ENCODE measurements at regions not wholly inside any gene's neighbourhood (a gene's known extent, or its start where the extent isn't known, plus 50 kb on each side); places are given as distances from the start of the nearest gene placed in this dataset.

DNA sequence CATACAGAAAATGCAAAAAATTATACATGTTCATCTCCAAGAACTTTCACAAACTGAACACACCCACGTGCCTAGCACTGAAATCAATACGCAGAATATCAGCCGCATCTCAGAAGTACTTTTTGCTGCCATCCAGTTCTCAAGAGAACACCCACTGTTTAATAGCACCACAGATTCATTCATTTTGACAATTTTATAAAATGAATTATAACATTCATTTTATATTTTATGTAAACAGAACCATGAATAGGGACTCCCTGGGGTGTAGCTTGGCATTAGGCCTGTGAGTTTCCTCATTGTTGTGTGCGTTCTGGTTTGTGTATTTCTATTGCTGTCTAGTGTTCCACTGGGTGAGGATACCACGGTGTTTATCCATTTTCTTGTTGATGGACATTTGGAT is 77.3 kb upstream of the PIP4K2A start:
- H3K9me3 Mint-ChIP-seq (ENCODE audit: unreplicated experiment) = peaks cover 10% of the 10 kb centered on the region
- H3K4me3 Mint-ChIP-seq (ENCODE audit: unreplicated experiment) = no peak overlapping the region
- no peak overlapping the region for H3K27ac Mint-ChIP-seq (ENCODE audit: unreplicated experiment)
- H3K4me1 ChIP-seq = no peaks in the 10 kb centered on the region
- no TSS peak for BruUV-seq (replicated peaks)
- no peak overlapping the region for H3K4me3 ChIP-seq (ENCODE audit: low read depth, low read length)
- H3K27me3 ChIP-seq (replicated peaks; ENCODE audit: control insufficient read depth, insufficient read depth, low read length) = no peaks in the 10 kb centered on the region
- H3K36me3 ChIP-seq (ENCODE audit: control insufficient read depth, insufficient read depth, low read length) = no peaks in the 10 kb centered on the region
- no peaks in the 10 kb centered on the region for H3K36me3 Mint-ChIP-seq (ENCODE audit: insufficient read depth, unreplicated experiment)
- POLR2A ChIA-PET = no interaction called here
- CTCF ChIA-PET = no interaction called here
- TF ChIP-seq, protein P1, sequence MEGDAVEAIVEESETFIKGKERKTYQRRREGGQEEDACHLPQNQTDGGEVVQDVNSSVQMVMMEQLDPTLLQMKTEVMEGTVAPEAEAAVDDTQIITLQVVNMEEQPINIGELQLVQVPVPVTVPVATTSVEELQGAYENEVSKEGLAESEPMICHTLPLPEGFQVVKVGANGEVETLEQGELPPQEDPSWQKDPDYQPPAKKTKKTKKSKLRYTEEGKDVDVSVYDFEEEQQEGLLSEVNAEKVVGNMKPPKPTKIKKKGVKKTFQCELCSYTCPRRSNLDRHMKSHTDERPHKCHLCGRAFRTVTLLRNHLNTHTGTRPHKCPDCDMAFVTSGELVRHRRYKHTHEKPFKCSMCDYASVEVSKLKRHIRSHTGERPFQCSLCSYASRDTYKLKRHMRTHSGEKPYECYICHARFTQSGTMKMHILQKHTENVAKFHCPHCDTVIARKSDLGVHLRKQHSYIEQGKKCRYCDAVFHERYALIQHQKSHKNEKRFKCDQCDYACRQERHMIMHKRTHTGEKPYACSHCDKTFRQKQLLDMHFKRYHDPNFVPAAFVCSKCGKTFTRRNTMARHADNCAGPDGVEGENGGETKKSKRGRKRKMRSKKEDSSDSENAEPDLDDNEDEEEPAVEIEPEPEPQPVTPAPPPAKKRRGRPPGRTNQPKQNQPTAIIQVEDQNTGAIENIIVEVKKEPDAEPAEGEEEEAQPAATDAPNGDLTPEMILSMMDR (IDR thresholded peaks at IDR 0.05; ENCODE audit: insufficient read depth in 1 of 2, low read depth in 1 of 2, low read length in 1 of 2, severe bottlenecking in 1 of 2, unreplicated experiment in 1 of 2) = no peak
- H3K4me1 Mint-ChIP-seq (ENCODE audit: low read depth, unreplicated experiment) = no peaks in the 10 kb centered on the region
- peaks cover 14% of the 10 kb centered on the region; the same call in 1 of the 2 replicates for H3K9me3 ChIP-seq
- no peaks in the 10 kb centered on the region for H3K27me3 Mint-ChIP-seq (ENCODE audit: insufficient read depth, unreplicated experiment)
- intact Hi-C loops (cut with micrococcal nuclease; ENCODE audit: unreplicated experiment) = no loop called here
- no peak for DNase-seq

DNA sequence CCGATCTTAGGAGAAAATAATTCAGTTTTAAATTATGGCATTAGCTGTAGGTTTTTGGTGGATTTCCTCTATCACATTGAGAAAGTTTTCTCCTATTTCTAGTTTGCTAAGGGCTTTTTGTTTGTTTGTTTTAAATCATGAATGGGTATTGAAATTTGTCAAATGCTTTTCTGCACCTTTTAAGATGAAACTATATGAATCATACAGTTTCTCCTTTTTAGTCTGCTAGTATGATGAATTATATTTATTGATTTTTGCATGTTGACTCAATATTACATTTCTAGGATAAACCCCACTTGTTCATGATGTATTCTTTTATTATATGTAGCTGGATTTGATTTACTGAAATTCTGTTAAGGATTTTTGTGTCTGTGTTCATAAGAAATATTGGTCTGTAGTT is 70.3 kb upstream of the PIP4K2A start:
- Mint-ChIP-seq H3K4me1 (ENCODE audit: low read depth, unreplicated experiment) (peaks cover 7% of the 10 kb centered on the region), H3K27me3 (ENCODE audit: insufficient read depth, unreplicated experiment) (no peaks in the 10 kb centered on the region), H3K9me3 (ENCODE audit: unreplicated experiment) (peaks cover 6% of the 10 kb centered on the region), H3K36me3 (ENCODE audit: insufficient read depth, unreplicated experiment) (no peaks in the 10 kb centered on the region), H3K27ac (ENCODE audit: unreplicated experiment) (no peak overlapping the region), H3K4me3 (ENCODE audit: unreplicated experiment) (no peak overlapping the region)
- H3K4me1 ChIP-seq = no peaks in the 10 kb centered on the region; the same call in 1 of the 2 replicates
- no peaks in the 10 kb centered on the region for H3K36me3 ChIP-seq (ENCODE audit: control insufficient read depth, insufficient read depth, low read length)
- no peak overlapping the region for H3K4me3 ChIP-seq (ENCODE audit: low read depth, low read length)
- no TSS peak for BruUV-seq (replicated peaks)
- DNase-seq = no peak
- ChIA-PET POLR2A (no interaction called here), CTCF (no interaction called here)
- H3K27me3 ChIP-seq (replicated peaks; ENCODE audit: control insufficient read depth, insufficient read depth, low read length) = no peaks in the 10 kb centered on the region
- TF ChIP-seq, protein P1 (IDR thresholded peaks at IDR 0.05; ENCODE audit: insufficient read depth in 1 of 2, low read depth in 1 of 2, low read length in 1 of 2, severe bottlenecking in 1 of 2, unreplicated experiment in 1 of 2) = no peak
- intact Hi-C loops (cut with micrococcal nuclease; ENCODE audit: unreplicated experiment) = no loop called here
- peaks cover 3% of the 10 kb centered on the region; the same call in 1 of the 2 replicates for H3K9me3 ChIP-seq

DNA sequence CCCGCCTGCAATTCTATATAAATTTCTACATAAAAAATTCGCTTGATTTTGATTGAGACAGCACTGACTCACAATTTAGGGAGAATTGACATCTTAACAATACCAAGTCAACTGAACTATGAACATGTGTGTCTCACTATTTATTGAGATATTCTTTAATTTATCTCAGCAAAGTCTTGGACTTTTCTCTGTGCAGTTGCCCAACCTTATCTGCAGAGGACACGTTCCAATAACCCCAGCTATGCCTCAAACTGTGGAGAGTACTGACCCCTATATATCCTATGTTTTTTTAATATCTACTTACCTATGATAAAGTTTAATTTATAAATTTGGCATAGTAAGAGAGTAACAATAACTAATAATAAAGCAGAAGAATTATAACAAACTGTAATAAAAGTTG is 69.4 kb upstream of the PIP4K2A start:
- TF ChIP-seq, protein P1 (IDR thresholded peaks at IDR 0.05; ENCODE audit: insufficient read depth in 1 of 2, low read depth in 1 of 2, low read length in 1 of 2, severe bottlenecking in 1 of 2, unreplicated experiment in 1 of 2) = no peak
- H3K4me1 Mint-ChIP-seq (ENCODE audit: low read depth, unreplicated experiment) = peaks cover 14% of the 10 kb centered on the region
- no peaks in the 10 kb centered on the region for H3K36me3 ChIP-seq (ENCODE audit: control insufficient read depth, insufficient read depth, low read length)
- H3K36me3 Mint-ChIP-seq (ENCODE audit: insufficient read depth, unreplicated experiment) = no peaks in the 10 kb centered on the region
- H3K9me3 ChIP-seq = no peaks in the 10 kb centered on the region
- ChIA-PET CTCF (no interaction called here), POLR2A (no interaction called here)
- H3K4me3 ChIP-seq (ENCODE audit: low read depth, low read length) = no peak overlapping the region
- no peak overlapping the region for H3K27ac Mint-ChIP-seq (ENCODE audit: unreplicated experiment)
- no peak for DNase-seq
- H3K27me3 ChIP-seq (replicated peaks; ENCODE audit: control insufficient read depth, insufficient read depth, low read length) = no peaks in the 10 kb centered on the region
- H3K4me1 ChIP-seq = peaks cover 9% of the 10 kb centered on the region
- H3K9me3 Mint-ChIP-seq (ENCODE audit: unreplicated experiment) = no peaks in the 10 kb centered on the region
- no peak overlapping the region for H3K4me3 Mint-ChIP-seq (ENCODE audit: unreplicated experiment)
- no peaks in the 10 kb centered on the region for H3K27me3 Mint-ChIP-seq (ENCODE audit: insufficient read depth, unreplicated experiment)
- intact Hi-C loops (cut with micrococcal nuclease; ENCODE audit: unreplicated experiment) = no loop called here
- no TSS peak for BruUV-seq (replicated peaks)

Measured in Caco-2 (cell line).